RCC 7860 (cell line): ENCODE measurements at regions not wholly inside any gene's neighbourhood (a gene's known extent, or its start where the extent isn't known, plus 50 kb on each side); places are given as distances from the start of the nearest gene placed in this dataset.

Source experiments
- DNase-seq: peaks from one replicate; pipeline ENCODE4 v3.0.0-alpha.2; 2015; ENCODE audit warnings: low spot score
- FAIRE-seq: peaks from 2 replicates; lab custom pipeline; 2012; peaks lifted over from hg19 to GRCh38; lab: Jason Lieb, UNC

GRCh38 chr2:23164173-23164572, 220.8 kb upstream of the KLHL29 start:
- DNase-seq = no peak
- FAIRE-seq = no peak

DNA sequence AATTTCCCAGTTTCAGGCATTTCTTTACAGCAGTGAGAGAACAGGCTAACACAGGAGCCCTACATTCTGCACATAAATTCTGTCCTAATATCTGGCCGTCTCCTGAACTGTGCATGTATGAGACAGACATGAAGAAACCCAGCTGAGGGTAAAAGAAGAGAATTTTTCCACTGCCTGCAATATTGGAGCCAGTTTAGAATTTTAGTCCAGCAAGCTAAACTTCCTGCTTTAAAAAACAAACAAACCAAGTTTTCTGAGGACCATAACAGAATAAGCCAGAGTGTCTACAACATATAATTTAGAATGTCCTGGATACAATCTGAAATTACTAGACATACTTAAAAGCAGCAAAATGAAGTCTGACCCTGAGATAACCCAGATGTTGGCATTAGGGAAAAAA, 215.1 kb upstream of the KLHL29 start:
- FAIRE-seq (no peak), DNase-seq (no peak)

GRCh38 chr2:23171108-23171507, 213.9 kb upstream of the KLHL29 start:
- DNase-seq (no peak), FAIRE-seq (no peak)

DNA sequence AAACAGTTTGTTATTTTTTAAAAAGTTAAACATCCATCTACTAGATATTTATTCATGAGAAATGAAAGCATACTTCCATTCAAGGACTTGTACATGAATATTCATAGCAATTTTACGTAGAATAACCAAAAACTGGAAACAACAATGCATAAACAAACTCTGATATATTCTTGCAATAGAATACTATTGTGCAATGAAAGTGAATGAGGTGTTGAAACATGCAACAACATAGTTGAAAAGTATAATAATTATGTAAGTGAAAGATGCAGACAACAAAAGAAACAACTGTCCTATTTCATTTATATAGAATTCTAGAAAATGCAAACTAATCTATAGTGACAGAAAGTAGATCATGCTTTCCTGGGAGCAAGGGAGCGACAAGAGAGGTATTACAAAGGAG, 206.6 kb upstream of the KLHL29 start:
- DNase-seq (no peak), FAIRE-seq (no peak)

- no peak for FAIRE-seq
- DNase-seq = no peak
Measured at GRCh38 chr2:23183733-23184132, 201.2 kb upstream of the KLHL29 start.

DNA sequence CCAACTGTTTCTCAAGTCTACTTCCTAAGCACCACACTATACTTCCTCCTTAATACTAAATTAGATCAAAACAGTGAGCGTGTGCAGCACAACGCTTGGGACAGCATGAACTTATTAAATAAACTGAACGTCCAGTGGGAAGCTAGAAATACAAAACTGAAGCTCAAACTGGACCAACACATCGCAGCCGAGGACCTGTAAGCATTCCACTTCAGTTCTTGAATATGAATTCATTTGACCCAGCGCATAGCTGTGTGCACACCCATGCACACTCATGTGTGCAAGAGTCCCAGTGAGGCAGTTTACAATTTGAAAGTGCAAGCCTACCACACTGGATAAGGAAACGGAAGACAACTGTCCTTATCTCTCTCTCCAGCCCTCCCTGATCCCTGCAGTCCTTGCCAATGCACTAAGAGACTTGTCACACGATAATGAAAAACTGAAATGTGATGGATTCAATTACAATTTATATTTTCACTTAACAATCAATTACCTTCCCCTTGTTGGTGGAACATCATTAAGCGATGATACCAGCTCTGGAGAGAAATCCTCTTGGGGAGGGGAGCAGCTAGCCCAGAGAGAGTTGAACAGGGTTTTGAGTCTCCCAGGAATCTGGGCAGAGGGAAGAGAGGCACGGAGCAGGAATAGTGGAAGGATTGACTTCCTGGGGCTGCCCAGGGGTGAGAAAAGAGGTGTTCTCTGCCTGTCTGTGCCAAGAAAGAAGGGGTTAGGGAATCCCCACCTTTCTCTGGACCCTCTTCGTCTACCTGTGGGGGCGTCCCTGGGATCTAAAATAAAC, 186.5 kb upstream of the KLHL29 start:
- no peak for FAIRE-seq
- no peak for DNase-seq

DNA sequence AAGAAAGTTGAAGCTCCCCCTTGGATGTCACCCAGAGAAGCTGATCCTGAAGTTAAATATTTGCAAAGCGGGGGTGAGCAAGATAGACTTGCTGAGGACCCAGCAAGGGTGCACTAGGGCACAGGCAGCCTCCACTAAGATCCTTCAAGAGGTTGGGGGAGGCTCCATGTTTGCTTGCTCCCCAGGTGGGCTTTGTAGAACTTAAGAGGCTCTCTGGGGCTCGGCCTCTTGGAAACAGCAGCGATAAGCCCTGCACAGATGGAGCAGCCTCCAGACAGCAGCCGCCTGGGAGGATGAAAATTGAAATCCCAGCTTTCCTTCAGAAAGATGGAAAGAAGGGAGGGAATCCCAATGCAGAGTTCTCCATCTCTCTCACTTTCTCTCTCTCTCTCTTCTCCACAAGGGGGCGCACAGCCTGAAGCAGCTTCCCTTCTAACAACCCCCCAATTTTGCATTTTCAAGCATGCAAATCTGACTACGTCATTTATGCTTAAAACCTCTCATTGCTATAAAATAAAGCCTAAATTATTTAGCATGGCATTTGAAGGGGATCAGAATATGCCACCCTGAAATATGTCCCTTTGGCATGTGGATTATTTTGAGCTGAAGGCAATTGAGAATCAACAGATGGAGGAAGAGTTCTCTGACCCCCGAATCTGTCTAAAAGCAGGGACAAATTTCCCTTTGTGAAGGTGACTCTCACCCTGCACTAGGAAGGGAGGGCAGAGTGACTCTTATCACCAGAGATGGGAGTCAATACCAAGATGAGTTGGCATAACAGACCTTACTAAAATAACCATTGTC, 185.7 kb upstream of the KLHL29 start:
- FAIRE-seq (no peak), DNase-seq (no peak)

DNA sequence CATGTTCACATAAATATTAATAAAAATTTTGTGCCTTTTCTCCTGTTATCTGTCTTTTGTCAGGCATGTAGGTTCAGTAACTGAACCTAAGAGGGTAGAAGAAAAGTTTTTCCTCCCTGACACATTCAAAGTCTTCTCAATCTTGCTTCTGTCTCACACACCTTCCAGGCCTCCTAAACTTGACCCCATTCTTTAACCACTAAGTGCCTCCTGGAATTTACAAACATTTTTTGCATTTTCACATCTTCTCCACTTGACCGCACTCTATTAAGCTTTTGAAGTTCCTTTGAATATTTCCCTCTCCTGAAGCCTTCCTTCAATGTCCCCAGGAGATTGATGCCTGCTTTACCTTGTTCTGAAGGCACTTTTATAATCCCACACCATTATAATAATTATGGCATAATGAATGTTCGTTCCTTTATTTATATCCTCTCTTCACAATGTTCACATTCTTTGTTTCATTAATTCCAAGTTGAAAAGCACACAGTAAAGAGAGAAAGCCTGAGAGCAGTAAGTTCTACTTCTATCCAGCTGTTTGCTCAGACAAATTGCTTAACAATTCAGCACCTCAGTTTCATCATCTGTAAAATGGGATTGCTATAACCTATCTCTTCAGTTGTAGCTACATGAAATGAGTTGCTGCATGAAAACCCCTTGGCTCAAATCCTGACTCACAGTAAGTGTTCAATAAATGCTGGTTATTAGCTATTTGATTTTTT, 184.8 kb upstream of the KLHL29 start:
- no peak for DNase-seq

GRCh38 chr2:23200787-23201114, 184.2 kb upstream of the KLHL29 start:
- FAIRE-seq = no peak
- no peak for DNase-seq

More for the DNA sequence above, 184.8 kb upstream of the KLHL29 start:
- no peak for FAIRE-seq

DNA sequence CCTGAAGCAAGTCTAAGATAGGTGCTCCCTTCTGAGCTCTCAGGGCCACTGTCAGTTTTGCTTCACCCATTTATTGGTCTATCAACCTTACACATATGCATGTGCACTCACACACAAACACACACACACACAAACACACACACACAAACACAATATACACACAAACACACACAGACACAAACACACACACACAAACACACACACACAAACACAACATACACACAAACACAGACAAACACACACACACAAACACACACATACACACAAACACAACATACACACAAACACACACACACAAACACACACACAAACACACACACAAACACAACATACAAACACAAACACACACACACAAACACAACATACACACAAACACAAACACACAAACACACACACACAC, 181.6 kb upstream of the KLHL29 start:
- FAIRE-seq (no peak), DNase-seq (no peak)

- FAIRE-seq = no peak
- no peak for DNase-seq
Measured at GRCh38 chr2:23204685-23205242, 180.2 kb upstream of the KLHL29 start.

DNA sequence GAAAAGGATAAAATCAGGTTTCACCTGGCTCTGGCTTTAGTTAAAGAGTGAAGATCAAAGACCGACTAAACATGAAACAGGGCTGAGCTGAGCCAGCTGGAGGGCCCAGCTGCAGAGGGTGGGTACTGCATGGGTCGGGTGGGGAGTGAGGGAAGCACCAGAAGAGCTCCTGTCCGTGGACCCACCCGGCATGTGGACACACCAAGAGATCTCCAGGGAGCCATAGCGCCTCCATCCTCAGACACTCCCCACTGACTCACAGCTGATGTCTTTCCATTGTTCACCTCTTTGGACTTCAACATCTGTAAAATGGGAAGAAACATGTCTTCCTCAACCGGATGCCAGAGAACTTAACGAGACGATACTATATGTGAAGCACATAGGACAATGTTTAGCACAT, 178.3 kb upstream of the KLHL29 start:
- FAIRE-seq (no peak), DNase-seq (no peak)

DNA sequence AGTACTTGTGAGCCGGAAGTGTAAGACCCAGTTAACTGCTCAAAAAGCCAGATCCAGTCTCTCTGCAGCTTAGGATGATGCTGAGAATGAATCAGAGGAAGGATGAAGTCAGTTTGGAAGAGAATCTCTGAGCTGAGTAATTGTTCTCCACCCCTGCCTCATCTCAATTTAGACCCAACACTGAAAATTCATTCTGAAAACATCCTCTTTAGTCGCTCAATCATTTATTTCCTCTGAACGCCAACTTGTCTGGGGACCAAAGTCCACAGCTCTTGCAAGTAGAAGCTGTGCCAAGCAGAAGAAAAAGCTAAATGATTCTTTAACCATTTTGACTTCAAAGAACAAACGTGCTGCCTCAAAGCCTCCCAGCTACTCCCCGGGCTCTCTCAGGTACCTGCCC, 177.1 kb upstream of the KLHL29 start:
- FAIRE-seq (no peak), DNase-seq (no peak)

- no peak for FAIRE-seq
- no peak for DNase-seq
Measured at GRCh38 chr2:23208339-23208738, 176.6 kb upstream of the KLHL29 start.

DNA sequence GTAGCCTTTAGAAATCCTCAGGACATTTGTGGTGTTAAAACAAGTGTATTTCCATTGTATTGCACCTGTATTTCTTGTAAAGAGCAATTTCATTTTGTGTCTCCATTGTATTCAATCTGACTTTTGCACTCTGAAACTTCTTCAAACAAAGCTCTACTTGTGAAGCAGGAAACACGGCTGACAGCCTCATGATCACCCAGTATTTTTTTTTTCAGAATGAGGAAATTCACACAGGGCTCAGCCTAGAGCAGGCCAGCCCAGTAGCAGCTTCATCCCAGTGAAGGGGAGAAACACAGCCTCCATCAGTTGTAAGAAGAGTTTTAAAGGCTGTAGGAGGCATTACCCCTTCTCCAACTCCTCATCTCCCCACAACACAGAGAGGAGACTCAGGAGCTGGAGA, 175.9 kb upstream of the KLHL29 start:
- FAIRE-seq = no peak
- DNase-seq = no peak

DNA sequence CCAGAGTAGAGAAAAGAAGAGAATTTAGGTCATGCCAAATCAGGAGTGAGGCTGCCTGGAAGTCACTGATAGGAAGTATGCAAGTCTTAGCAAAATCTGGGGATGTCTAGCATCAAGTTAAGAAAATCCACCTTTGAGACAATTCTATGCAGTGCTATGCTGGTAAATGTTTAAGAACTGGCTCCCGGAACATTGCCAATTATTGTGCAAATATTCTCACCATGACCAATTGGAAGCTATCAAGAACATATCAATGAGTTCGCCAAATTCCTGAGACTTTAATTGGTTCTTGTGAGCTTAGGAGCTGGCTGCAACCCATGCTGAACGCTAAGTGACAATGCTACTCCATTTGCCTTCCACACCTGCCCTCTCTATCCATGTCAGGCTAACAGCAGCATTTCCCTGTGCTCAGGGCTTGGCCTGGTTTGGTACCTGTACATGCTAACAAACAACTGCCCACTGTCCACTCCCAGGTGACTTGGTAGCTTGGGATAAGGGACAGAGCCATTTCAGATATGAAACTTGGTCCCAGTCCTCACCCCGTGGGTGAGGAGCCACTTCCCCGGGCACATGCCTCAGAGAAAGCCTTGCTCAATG, 172.9 kb upstream of the KLHL29 start:
- FAIRE-seq (no peak), DNase-seq (no peak)

DNA sequence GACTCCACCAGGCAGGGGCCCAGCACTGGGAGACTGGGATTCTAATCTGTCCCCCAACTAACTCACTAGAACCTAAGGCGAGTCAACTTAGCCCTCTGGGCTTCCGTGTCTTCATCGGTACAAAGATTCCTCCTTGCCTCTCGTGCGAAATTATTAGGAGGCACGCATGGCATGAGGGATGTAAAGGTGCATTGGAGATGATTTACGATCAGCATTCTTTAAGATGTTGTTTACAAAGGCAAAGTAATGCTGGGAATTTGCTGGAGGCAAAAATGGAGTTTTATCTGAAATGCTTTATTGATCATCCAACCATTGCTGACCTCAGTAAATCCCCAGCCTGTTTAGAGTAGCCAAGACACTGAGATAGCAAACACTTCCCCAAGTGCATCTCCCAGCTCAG, 171.8 kb upstream of the KLHL29 start:
- DNase-seq (no peak), FAIRE-seq (no peak)

DNA sequence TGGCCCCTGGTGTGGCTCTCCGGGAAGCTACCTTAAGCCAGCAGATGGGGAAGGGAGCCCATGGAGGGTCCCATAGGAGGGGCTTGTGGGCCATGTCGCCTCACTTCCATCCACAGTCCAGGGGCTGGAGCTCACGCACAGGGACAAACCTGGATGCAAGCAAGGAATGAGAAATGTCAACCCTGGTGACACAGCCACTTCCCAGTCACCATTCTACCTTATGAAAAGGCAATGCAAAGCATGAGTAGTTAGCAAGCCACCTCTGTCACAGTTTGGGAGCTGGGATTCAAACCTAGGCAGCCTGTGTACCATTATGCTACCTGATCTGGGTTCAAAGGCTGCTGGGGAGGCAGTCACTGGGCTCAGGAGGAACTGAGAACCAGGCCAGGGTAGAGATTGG, 170.0 kb upstream of the KLHL29 start:
- no peak for FAIRE-seq
- no peak for DNase-seq

DNA sequence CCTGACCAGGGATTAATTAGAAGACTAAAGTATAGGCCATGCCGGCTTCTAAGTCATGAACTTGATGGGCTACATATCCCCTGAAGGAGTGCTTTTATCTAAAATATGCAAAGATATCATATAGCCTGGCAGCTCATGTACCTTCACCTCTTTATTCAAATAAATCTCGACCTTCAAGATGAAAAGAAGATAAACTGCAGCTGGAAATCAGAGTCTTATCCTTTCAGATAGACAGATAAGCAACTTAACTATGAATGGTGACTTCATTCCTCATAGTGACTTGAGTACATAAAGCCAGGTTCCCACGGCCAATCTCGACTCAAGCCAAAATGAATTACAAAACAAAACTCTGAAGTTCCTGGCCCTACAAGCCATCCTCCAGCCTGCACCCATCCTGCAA, 165.3 kb upstream of the KLHL29 start:
- FAIRE-seq (no peak), DNase-seq (no peak)

- DNase-seq (no peak), FAIRE-seq (no peak)
Measured at GRCh38 chr2:23220513-23221094, 164.4 kb upstream of the KLHL29 start.

DNA sequence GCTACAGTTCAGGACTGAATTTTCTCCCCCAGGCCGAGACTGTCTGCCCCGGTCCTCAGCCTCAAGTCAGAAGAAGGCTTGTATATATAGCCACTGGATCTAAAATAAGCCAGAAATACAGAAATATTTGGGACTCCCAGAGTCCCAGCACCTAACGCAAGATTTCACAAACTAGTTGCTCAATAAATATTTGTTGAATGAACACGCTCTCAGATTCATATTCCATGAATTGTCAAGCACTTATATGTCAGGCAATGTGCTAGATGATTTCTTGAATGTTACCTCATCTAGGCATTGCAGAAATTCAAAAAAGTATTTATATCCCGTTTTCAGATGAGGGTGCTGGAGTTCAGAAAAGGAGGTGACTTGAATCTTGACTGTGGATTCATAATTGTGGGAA, 163.7 kb upstream of the KLHL29 start:
- FAIRE-seq (no peak), DNase-seq (no peak)
